NCI-H1930 (cell line): ENCODE measurements at regions not wholly inside any gene's neighbourhood (a gene's known extent, or its start where the extent isn't known, plus 50 kb on each side); places are given as distances from the start of the nearest gene placed in this dataset.
"Not testable (repeated sequence)": the region's sequence is repeated elsewhere in the genome, so short reads cannot be mapped to it uniquely, and the experiment has no call there.

Experiments used
- DNase-seq, 2 experiments: peaks; one replicate each; lab custom pipeline; 2025; lab: John Stamatoyannopoulos, UW

- no peak for DNase-seq
Observed at GRCh38 chr2:234861841-234862735, 89.7 kb upstream of the SH3BP4 start.

- DNase-seq: not testable (repeated sequence)
Observed at GRCh38 chr2:234859330-234859872, 92.4 kb upstream of the SH3BP4 start.

GRCh38 chr2:234858790-234859329 is 93.0 kb upstream of the SH3BP4 start:
- DNase-seq: no peak

- no peak for DNase-seq
Observed at GRCh38 chr2:234858145-234858544, 93.7 kb upstream of the SH3BP4 start.

GRCh38 chr2:234853729-234854128 is 98.1 kb upstream of the SH3BP4 start:
- no peak for DNase-seq

- DNase-seq: no peak
Observed at GRCh38 chr2:234852941-234853340, 98.9 kb upstream of the SH3BP4 start.

- no peak for DNase-seq
Observed at GRCh38 chr2:234852035-234852434, 99.8 kb upstream of the SH3BP4 start.

GRCh38 chr2:234851451-234851850 is 100.4 kb upstream of the SH3BP4 start:
- DNase-seq: no peak

- DNase-seq: no peak
Observed at GRCh38 chr2:234850818-234851217, 101.0 kb upstream of the SH3BP4 start.

GRCh38 chr2:234849678-234850077 is 102.1 kb upstream of the SH3BP4 start:
- no peak for DNase-seq

- DNase-seq: no peak
Observed at GRCh38 chr2:234848578-234848977, 103.2 kb upstream of the SH3BP4 start.

- DNase-seq: no peak
Observed at GRCh38 chr2:234847639-234848038, 104.2 kb upstream of the SH3BP4 start.

- DNase-seq: no peak
Observed at GRCh38 chr2:234847364-234847635, 104.5 kb upstream of the SH3BP4 start.

- no peak for DNase-seq
Observed at GRCh38 chr2:234846599-234847363, 105.0 kb upstream of the SH3BP4 start.

GRCh38 chr2:234845602-234846590 is 105.9 kb upstream of the SH3BP4 start:
- no peak for DNase-seq

GRCh38 chr2:234843411-234843810 is 108.4 kb upstream of the SH3BP4 start:
- DNase-seq: no peak

- DNase-seq: no peak
Observed at GRCh38 chr2:234842753-234843152, 109.1 kb upstream of the SH3BP4 start.

- DNase-seq: no peak
Observed at GRCh38 chr2:234841321-234842015, 110.3 kb upstream of the SH3BP4 start.

- DNase-seq: no peak
Observed at GRCh38 chr2:234840336-234840735, 111.5 kb upstream of the SH3BP4 start.

GRCh38 chr2:234839285-234839684 is 112.5 kb upstream of the SH3BP4 start:
- no peak for DNase-seq

- DNase-seq: no peak
Observed at GRCh38 chr2:234836271-234836670, 115.5 kb upstream of the SH3BP4 start.
